ENCODE measurements at regions not wholly inside any gene's neighbourhood (a gene's known extent, or its start where the extent isn't known, plus 50 kb on each side); places are given as distances from the start of the nearest gene placed in this dataset.
"Not testable (repeated sequence)": the region's sequence is repeated elsewhere in the genome, so short reads cannot be mapped to it uniquely, and the experiment has no call there.

GRCh38 chr20:53869466-53870258 is 200.7 kb downstream of the BCAS1 start:
- ATAC-seq (replicated peaks in 1 of 2) (peak; percentile 87 to 93), DNase-seq (peak; percentile 74 to 84)
- Mint-ChIP-seq H3K27ac (peak overlapping the region; percentile 83), H3K4me3 (peak overlapping the region; percentile 63 to 73), H3K9me3 (no peaks in the 10 kb centered on the region), H3K36me3 (ENCODE audit: insufficient read depth in 2 of 2) (no peaks in the 10 kb centered on the region), H3K27me3 (ENCODE audit: low read depth) (no peaks in the 10 kb centered on the region), H3K4me1 (ENCODE audit: low read depth) (peaks cover 87% of the 10 kb centered on the region)

GRCh38 chr20:53867741-53868351 is 202.5 kb downstream of the BCAS1 start:
- Mint-ChIP-seq H3K4me1 (ENCODE audit: low read depth) (peaks cover 85% of the 10 kb centered on the region), H3K4me3 (peak overlapping the region; percentile 68 to 91), H3K27me3 (ENCODE audit: low read depth) (no peaks in the 10 kb centered on the region)

GRCh38 chr20:53866794-53867740 is 203.3 kb downstream of the BCAS1 start:
- no peaks in the 10 kb centered on the region for H3K36me3 Mint-ChIP-seq (ENCODE audit: insufficient read depth in 2 of 2)
- ATAC-seq (replicated peaks in 1 of 2), result no peak
- H3K4me3 Mint-ChIP-seq, result peak overlapping the region; percentile 68 to 91
- H3K4me1 Mint-ChIP-seq (ENCODE audit: low read depth), result peaks cover 80% of the 10 kb centered on the region
- no peaks in the 10 kb centered on the region for H3K27me3 Mint-ChIP-seq (ENCODE audit: low read depth)
- peak overlapping the region; percentile 88 for H3K27ac Mint-ChIP-seq
- peak in 1 of 2 donors; percentile 19 for DNase-seq
- H3K9me3 Mint-ChIP-seq, result no peaks in the 10 kb centered on the region

More at GRCh38 chr20:53867741-53868351, 202.5 kb downstream of the BCAS1 start:
- Mint-ChIP-seq H3K36me3 (ENCODE audit: insufficient read depth in 2 of 2) (no peaks in the 10 kb centered on the region), H3K9me3 (no peaks in the 10 kb centered on the region), H3K27ac (peak overlapping the region; percentile 88)
- DNase-seq (no peak), ATAC-seq (replicated peaks in 1 of 2) (no peak)

- H3K36me3 Mint-ChIP-seq (ENCODE audit: insufficient read depth in 2 of 2), result no peaks in the 10 kb centered on the region
- H3K27ac Mint-ChIP-seq, result peak overlapping the region; percentile 88
- no peaks in the 10 kb centered on the region for H3K27me3 Mint-ChIP-seq (ENCODE audit: low read depth)
- peaks cover 71% of the 10 kb centered on the region for H3K4me1 Mint-ChIP-seq (ENCODE audit: low read depth)
- no peaks in the 10 kb centered on the region for H3K9me3 Mint-ChIP-seq
- ATAC-seq (replicated peaks in 1 of 2) (no peak), DNase-seq (peak in 1 of 2 donors; percentile 22)
- H3K4me3 Mint-ChIP-seq, result peak overlapping the region; percentile 68 to 91
These were observed 204.2 kb downstream of the BCAS1 start for GRCh38 chr20:53865901-53866793.

GRCh38 chr20:53864765-53865683 is 205.4 kb downstream of the BCAS1 start:
- H3K4me3 Mint-ChIP-seq, result peak overlapping the region; percentile 68 to 91
- DNase-seq, result not testable (repeated sequence)

GRCh38 chr20:53863923-53864641 is 206.3 kb downstream of the BCAS1 start:
- not testable (repeated sequence) for H3K36me3 Mint-ChIP-seq (ENCODE audit: insufficient read depth in 2 of 2); DNase-seq; H3K9me3 Mint-ChIP-seq; H3K27ac Mint-ChIP-seq; ATAC-seq (replicated peaks in 1 of 2); H3K27me3 Mint-ChIP-seq (ENCODE audit: low read depth)
- H3K4me3 Mint-ChIP-seq, result peak overlapping the region; percentile 34 to 35
- peaks cover 50% of the 10 kb centered on the region for H3K4me1 Mint-ChIP-seq (ENCODE audit: low read depth)

More at GRCh38 chr20:53864765-53865683, 205.4 kb downstream of the BCAS1 start:
- H3K36me3 Mint-ChIP-seq (ENCODE audit: insufficient read depth in 2 of 2); ATAC-seq (replicated peaks in 1 of 2); H3K27me3 Mint-ChIP-seq (ENCODE audit: low read depth); H3K9me3 Mint-ChIP-seq: not testable (repeated sequence)
- Mint-ChIP-seq H3K27ac (peak overlapping the region; percentile 88), H3K4me1 (ENCODE audit: low read depth) (peaks cover 60% of the 10 kb centered on the region)

- H3K4me1 Mint-ChIP-seq (ENCODE audit: low read depth), result peaks cover 49% of the 10 kb centered on the region
- H3K36me3 Mint-ChIP-seq (ENCODE audit: insufficient read depth in 2 of 2); H3K27ac Mint-ChIP-seq; H3K9me3 Mint-ChIP-seq; H3K27me3 Mint-ChIP-seq (ENCODE audit: low read depth); ATAC-seq (replicated peaks in 1 of 2); H3K4me3 Mint-ChIP-seq; DNase-seq: not testable (repeated sequence)
These were observed 206.9 kb downstream of the BCAS1 start for GRCh38 chr20:53863535-53863922.

GRCh38 chr20:53863039-53863438 is 207.4 kb downstream of the BCAS1 start:
- peak; percentile 51 to 72 for ATAC-seq (replicated peaks in 1 of 2)
- not testable (repeated sequence) for H3K4me3 Mint-ChIP-seq; H3K9me3 Mint-ChIP-seq; H3K27me3 Mint-ChIP-seq (ENCODE audit: low read depth); H3K36me3 Mint-ChIP-seq (ENCODE audit: insufficient read depth in 2 of 2); DNase-seq
- H3K4me1 Mint-ChIP-seq (ENCODE audit: low read depth), result peaks cover 48% of the 10 kb centered on the region
- peak overlapping the region; percentile 4 for H3K27ac Mint-ChIP-seq

- peaks cover 48% of the 10 kb centered on the region for H3K4me1 Mint-ChIP-seq (ENCODE audit: low read depth)
- not testable (repeated sequence) for H3K36me3 Mint-ChIP-seq (ENCODE audit: insufficient read depth in 2 of 2); H3K9me3 Mint-ChIP-seq; DNase-seq; ATAC-seq (replicated peaks in 1 of 2); H3K27ac Mint-ChIP-seq; H3K4me3 Mint-ChIP-seq; H3K27me3 Mint-ChIP-seq (ENCODE audit: low read depth)
These were observed 207.9 kb downstream of the BCAS1 start for GRCh38 chr20:53862490-53862889.

- not testable (repeated sequence) for H3K36me3 Mint-ChIP-seq (ENCODE audit: insufficient read depth in 2 of 2); H3K9me3 Mint-ChIP-seq; DNase-seq; H3K27ac Mint-ChIP-seq; H3K27me3 Mint-ChIP-seq (ENCODE audit: low read depth); ATAC-seq (replicated peaks in 1 of 2); H3K4me3 Mint-ChIP-seq
- H3K4me1 Mint-ChIP-seq (ENCODE audit: low read depth), result peaks cover 46% of the 10 kb centered on the region
These were observed 208.3 kb downstream of the BCAS1 start for GRCh38 chr20:53862136-53862397.

- peaks cover 39% of the 10 kb centered on the region for H3K4me1 Mint-ChIP-seq (ENCODE audit: low read depth)
- H3K9me3 Mint-ChIP-seq, result no peaks in the 10 kb centered on the region
- DNase-seq, result no peak
- no peak overlapping the region for H3K4me3 Mint-ChIP-seq
- H3K36me3 Mint-ChIP-seq (ENCODE audit: insufficient read depth in 2 of 2), result no peaks in the 10 kb centered on the region
- no peak for ATAC-seq (replicated peaks in 1 of 2)
- no peaks in the 10 kb centered on the region for H3K27me3 Mint-ChIP-seq (ENCODE audit: low read depth)
- H3K27ac Mint-ChIP-seq, result no peak overlapping the region
These were observed 210.7 kb downstream of the BCAS1 start for GRCh38 chr20:53859684-53860083.

Data from activated T-cell treated with anti-CD3 and anti-CD28 coated beads, Interleukin-2, amount 50 U/mL, for 72 hours (primary cell).